HG03280 (cell line): ENCODE measurements at regions not wholly inside any gene's neighbourhood (a gene's known extent, or its start where the extent isn't known, plus 50 kb on each side); places are given as distances from the start of the nearest gene placed in this dataset.
"Not testable (repeated sequence)": the region's sequence is repeated elsewhere in the genome, so short reads cannot be mapped to it uniquely, and the experiment has no call there.

Experiments used
- ATAC-seq: cut with Tn5 transposase; IDR thresholded peaks from one replicate; pipeline ENCODE4 v1.9.1; 2021; ENCODE audit warnings: mild to moderate bottlenecking, moderate library complexity; ENCODE audit not compliant: unreplicated experiment

DNA sequence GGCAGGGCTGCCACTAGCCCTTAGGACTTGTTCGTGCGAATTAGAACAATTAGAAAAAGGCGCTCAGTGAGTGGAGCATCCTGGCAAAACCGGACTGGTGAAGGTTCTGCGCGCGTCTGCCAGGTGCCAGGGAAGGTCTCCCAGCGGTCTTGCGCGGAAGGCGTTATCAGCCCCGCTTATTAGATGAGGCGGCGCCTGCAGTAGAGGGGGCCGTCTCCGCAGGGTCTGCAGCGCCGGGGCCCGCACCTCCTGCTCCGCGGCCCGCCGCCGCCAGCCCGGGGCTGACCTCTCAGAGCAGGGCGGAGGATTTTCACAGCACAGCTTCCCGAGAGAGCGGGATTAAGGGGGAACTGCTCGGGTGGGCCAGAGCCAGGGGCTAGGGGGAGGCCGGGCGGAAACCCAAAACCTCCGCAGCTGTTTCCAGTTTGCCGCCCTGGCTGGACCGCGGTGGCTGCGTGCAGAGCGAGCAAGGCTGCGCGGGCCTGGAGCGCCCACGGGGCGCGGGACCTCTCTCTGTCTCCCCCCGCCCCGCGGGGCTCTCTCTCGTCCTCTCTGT, 155.2 kb downstream of the FOXD2 start:
- no peak for ATAC-seq

DNA sequence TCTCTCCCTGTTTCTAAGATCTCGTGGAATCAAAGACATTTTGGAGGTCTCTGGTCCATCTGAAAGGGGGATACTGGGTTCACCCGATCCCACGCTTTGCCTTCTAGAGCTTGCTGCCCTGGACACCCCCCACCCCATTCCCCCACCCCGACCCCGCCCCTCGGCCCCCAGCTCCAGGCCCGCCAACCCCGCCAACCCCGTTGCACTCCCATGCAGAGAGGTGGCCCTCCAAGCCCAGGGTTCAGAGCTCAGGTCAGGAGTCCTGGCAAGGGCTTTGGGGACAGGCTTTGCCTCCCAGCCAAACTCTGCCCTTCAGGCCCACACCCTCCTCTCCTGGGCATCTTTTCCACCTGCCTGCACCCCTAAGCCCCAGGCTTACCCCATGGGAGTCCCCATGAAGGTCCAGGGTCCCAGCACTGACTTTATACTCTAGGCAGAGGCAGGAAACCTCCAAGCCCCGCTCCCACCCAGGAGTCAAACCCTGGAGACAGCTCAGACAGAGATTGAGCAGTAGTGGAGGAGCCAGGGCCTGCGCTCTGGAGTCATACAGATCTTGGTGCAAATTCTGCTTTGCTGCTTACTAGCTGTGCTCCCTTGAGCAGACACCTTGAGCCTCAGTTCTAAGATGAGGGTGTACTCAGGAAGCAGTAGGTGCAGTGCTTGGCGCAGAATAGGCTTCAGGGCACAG, 155.9 kb downstream of the FOXD2 start:
- no peak for ATAC-seq

DNA sequence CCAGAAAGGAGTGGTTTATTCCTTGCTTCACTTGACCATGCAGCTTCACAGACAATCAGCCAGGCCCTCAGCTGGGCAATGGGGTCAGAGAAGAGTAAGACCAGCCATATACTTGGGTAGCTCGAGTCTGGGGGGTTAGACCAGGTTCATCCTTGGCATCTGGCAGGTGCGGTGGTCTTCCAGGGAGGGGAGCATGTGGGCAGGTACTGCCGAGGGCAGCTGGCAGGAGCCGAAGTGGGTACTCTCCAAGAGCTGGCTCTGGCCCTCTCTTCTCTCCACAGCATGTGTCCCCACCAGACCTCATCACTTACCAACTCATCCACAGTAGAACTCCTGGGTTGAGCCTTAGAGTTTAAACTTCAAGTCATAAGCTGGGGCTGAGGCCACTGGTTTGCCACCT, 156.8 kb downstream of the FOXD2 start:
- no peak for ATAC-seq

DNA sequence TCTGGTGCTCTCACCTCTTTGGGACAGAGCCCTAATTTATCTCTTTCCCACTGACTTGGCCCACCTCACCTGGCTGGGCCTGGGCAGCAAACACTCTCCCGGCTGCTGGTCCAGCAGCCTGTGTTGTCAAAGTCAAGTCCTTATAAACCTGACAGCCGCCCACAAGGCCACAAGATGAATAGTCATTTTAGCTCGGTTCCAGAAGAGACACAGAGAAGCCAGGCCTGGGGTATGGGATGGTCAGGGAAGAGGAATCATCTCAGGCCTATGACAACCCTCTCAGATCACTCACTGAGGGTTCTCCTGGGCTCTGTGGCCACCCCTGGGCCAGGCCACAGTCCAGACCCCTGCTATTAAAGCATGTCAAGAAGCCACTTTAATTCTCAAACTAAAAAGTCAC, 158.5 kb downstream of the FOXD2 start:
- no peak for ATAC-seq

DNA sequence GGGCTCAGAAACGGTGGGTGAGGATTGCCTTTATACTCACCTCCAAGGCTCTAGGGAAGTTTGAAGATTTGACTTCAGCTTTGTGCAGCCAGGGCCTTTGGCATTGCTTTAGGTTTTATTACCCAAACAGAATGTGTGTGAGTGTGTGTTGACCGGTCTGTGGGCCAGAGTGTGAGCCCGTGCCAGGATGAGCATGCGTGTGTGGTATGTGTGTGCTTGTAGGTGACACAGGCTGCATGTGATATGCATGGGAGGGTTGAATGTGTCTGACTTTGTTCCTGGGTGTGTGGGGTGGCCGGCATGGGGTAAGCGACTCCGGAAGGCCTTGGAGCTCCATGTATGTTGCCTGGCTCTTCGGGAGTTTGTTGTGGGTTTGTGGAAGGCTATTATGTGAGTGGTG, 160.5 kb downstream of the FOXD2 start:
- no peak for ATAC-seq

DNA sequence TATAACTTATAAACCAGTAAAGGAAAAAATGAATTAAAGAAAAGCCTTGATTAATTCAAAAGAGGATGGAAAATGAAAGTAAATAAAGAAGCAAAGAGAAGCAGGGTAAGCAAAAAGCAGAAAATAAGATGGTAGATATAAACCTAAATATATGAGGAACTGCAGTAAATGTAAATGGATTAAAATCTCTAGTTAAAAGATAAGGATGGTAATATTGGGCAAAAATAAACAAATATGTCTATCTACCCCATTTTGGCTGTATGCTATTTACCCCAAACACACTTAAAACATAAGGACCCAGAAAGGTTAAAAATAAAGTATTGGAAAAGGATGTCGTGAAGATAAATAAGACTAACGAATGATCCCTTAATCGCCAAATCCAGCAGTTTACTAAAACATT, 161.9 kb downstream of the FOXD2 start:
- no peak for ATAC-seq

DNA sequence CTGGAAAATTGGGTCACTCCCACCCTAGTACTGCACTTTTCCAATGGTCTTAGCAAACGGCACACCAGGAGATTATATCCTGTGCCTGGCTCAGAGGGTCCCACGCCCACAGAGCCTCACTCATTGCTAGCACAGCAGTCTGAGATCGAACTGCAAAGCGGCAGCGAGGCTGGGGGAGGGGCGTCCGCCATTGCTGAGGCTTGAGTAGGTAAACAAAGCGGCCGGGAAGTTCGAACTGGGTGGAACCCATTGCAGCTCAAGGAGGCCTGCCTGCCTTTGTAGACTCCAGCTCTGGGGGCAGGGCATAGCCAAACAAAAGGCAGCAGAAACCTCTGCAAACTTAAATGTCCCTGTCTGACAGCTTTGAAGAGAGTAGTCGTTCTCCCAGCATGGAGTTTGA, 164.6 kb downstream of the FOXD2 start:
- ATAC-seq, result not testable (repeated sequence)

DNA sequence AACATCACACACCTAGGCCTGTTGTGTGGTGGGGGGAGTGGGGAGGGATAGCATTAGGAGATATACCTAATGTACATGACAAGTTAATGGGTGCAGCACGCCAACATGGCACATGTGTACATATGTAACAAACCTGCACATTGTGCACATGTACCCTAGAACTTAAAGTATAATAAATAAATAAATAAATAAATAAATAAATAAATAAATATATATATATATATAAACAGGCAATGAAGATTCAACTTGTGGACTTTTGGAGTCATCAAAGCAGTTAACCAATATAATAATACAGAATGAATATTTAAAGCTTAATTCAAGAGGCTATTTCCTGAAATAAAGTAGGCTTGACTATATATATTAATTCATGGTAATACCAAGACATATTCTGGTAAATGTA, 167.0 kb downstream of the FOXD2 start:
- not testable (repeated sequence) for ATAC-seq

DNA sequence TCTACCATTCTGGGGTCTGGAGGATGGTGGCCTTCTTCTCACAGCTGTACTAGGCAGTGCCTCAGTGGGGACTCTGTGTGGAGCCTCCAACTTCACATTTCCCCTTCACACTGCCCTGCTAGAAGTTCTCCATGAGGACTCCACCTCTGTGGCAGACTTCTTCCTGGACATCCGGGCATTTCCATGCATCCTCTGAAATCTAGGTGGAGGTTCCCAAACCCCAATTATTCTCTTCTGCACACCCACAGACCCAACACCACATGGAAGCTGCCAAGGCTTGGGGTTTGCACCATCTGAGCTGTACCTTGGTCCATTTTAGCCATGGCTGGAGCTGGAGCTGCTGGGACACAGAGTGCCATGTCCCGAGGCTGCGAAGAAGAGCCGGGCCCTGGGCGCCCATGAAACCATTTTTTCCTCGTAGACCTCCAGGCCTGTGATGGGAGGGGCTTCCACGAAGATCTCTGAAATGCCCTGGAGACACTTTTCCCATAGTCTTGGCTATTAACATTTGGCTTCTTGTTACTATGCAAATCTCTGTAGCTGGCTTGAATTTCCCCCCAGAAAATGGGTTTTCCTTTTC, 170.5 kb downstream of the FOXD2 start:
- ATAC-seq, result no peak

DNA sequence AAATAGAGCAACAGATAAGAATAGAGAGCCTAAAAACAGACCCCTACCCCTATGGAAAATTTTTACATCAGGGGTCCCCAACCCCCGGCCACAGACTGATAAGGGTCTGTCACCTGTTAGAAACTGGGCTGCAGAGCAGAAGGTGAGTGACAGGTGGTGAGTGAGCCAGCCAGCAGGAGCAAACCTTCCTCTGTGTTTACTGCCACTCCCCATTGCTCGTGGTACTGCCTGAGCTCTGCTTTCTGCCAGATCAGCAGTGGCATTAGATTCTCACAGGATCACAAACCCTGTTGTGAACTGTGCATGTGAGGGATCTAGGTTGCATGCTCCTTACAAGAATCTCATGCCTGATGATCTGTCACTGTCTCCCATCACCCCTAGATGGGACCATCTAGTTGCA, 174.1 kb downstream of the FOXD2 start:
- no peak for ATAC-seq

DNA sequence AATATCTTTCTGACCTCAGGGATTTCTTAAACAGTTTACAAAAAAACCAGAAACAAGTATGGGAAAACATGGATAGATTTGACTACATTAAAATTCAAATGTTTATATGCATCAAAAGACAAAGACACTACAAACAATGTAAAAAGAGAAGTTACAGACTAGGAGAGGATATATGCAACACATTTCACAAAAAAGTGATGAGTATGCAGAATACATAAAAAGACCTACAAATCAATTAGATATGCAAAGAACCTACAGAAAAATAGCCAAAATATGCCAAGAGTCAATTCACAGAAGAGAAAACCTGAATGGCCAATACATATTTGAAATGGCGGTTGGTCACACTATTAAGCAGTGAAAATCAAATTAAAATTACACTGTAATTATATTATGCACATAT, 175.0 kb downstream of the FOXD2 start:
- no peak for ATAC-seq

DNA sequence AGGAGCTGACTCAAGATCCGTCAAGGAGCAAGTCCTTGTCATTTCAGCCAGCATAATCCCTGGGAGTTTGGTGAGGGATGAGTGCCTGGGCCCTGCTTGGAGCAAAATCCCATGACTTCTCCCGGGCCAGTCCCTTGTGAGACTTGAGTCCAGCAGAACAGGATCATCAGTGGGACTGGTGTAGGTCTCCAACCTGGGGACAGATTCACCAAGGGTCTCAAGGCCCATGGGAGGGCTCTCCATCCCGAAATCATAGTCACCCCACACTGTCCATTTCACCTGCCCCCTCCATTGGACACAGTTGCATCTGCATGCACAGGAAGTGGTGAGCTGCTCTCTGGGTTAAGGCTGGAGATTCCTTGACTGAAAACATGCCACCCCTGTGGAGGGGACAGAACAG, 178.2 kb downstream of the FOXD2 start:
- no peak for ATAC-seq

DNA sequence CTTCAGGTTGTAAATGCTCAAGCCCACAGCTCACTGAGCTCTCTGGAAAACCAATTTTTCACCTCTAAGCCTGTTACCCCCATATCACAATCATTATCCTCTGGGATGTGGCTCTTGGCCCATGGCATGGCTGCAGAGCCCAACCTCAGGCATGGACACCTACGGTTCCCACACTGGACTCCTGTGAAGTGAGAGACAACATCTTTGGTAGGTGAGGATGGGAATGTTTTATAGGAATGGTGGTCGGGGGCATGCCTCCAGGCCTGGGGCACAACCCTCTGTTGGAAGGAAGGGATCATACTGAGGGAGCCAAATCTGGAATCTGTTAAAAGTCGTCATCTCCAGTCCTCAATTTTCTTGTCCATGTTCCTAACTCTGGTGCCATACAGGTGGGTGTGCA, 179.1 kb downstream of the FOXD2 start:
- no peak for ATAC-seq

DNA sequence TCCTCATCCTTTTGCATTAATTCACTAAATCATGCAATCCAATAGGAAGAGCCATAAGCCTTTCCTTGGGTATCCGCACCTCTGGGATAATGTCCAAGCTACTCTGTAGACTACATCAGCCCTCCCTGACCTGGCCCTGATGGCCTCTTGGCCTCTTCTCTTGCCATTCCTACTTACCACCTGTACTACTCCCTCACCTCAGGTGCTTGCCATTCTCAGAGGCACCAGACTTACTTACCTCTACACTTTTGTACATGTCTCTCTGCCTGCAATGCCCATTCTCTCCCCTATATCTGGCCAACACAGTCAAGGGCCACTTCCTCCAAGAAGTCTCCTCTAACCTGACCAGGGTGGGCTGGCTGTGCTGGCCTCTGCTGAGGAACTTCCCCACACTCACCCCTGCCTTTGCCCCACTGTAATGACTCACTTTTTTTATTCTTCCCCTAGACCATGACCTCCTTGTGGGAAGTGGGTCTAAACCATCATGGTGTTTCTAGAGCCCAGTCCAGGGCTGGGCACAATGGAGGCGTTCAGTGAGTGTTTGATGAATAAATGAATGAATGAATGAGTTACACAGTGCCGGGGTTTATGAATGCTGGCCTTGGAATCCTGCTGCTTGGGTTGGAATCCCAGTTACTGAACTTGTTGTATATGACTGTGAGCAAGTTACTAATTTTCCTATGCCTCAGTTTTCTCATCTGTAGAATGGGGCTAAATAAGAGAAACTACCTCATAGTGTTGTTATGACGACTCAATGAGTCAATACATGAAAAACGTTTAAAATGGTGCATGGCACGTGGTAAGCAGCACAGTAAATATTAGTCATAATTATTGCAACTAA, 179.8 kb downstream of the FOXD2 start:
- ATAC-seq, result no peak

DNA sequence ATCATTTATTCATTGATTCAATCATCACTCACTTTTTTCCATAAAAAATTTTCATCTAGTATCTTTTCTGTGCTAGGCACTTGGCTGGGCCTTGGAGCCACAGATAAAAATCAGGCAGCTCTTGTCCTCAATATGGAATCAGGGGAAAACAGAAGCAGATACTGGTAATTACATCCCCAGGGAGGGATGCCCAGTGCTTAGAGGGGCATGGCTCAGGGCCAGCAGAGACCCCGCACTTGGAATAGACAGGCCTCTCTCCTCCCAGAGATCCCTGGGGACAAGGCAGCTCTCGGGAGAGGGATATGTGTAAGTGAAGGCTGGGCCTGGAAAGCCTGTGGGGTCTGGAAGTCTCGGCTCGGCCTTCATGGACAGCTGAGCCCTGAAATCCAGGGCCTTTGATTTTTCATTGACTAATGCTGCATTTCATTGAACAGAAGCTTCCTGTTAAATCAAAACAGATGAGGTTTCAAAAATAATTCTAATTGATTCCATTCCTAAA, 180.4 kb downstream of the FOXD2 start:
- no peak for ATAC-seq

DNA sequence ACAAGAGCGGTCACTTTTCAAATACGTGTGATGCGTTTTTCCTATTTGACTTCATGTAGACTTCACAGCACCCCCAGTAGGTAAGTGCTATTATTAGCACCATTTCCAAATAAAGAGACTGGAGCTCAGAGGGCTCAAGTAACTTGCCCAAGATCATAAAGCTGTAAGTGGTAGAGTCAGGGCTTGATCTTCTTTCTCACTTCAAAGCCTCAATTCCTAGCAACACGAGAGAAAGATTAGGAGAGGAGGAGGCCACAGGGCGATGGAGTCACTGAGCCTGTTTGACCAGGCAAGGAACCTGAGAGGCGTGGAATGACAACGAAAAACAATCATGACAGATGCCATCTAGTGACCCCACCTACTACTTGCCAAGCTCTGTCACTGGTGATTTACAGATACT, 181.0 kb downstream of the FOXD2 start:
- no peak for ATAC-seq

DNA sequence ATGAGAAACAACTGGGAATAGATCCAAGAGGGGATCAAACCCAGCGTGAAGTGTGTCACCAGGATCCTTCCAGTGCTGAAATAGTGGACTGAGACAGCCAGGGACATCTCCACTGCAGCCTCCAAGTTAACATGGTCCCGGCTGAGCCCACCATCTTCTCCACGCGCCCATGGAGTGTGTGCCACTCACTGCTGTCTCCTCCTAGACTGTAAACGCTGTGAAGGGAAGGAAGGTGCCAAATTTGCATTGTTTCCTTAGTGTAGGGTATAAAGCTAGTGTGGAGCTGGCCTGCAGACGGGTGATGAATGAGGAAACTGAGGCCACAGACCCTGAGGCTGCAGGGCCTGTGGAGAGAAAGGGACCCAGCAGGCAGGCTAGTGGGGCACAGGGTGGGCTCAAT, 183.6 kb downstream of the FOXD2 start:
- ATAC-seq, result no peak

DNA sequence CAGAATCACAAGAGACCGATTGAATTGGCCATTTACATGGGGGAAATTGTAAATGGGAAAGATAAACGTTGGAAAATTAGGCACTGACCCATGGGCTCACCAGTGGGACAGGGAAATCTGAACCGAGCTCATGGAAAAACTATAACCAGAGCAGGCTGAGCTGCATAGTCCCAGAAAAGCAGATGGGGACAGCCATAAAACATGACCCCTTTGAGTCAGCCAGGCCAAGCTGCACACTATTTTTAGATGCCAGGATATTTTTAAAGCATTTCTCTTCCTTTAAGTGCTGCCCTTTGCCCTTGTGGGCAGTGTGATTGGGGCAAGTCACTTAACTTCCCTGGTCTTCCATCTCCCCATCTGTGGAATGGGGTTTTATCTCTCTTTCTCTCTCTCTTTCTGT, 184.1 kb downstream of the FOXD2 start:
- no peak for ATAC-seq

DNA sequence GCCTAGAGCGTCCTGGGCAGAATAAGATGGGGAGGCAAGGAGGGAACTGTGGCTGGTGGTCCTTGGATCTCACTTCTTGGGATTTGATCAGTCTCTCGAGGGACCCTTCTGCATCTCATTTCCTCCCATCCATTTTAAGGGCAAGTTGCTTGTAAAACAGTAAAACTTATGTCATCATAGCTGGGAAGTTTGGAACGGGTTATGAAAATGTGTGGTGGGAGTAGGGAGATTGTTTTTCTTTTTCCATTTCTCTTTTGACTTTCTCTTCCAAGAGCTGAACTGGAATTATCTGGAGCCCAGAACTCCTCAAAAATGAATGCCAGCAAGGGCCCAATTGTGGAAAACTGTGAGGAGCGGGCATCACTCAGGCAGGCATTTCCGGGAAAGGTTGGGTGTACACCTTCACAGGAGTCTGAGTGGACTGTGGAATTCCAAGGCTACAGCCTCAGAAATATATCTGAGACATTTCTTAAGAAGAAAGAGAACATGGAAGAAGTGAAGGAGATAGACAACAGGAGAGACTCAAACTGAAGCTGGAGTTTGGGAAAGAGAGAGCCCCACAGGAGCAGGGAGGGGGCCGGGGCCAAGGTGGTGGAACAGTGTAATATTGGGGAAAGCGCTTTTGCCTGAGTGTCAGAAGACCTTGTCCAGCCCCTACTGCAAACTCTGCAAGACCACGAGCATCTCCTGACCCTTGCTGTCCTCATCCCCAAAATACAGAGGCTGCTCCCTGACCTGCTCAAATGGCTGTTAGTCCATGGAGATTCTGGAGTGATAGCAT, 185.1 kb downstream of the FOXD2 start:
- no peak for ATAC-seq

DNA sequence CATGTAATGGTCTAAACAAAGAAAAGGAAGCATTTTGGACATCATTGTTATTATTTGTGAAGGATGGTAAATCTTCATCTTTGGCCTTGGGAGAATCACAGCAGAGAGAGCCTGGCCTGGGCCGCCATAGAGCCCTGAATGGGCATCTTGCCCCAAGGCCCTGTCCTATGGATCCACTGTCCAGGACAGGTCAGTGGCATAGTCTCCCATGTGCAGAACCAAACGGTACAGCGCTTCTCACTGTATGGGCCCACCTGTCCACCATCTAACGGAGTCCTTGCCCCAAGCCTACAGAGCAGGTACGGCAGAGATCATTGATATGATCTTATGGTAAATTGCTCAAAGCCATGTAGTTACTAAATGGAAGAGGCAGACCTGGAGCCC, 185.7 kb downstream of the FOXD2 start:
- ATAC-seq, result no peak

DNA sequence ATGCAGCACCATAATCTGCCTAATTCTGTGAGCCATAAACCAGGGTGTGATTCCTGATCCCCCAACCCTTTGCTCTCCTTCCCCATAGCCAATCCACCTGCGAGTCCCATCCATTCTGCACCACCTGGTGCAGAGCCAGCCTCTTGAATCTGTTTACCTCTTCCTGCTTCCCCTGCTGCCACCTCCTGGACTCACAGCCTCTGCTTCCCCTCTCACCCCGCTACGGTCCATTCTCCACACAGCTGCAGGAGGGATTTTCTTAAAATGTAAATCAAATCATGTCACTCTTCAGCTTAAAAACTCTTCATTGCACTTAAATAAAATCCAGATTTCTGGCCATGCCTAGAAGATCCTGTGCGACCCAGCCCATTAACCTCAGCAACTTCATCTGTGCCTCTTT, 186.7 kb downstream of the FOXD2 start:
- ATAC-seq, result no peak
